Panc1 (cell line): ENCODE measurements at regions not wholly inside any gene's neighbourhood (a gene's known extent, or its start where the extent isn't known, plus 50 kb on each side); places are given as distances from the start of the nearest gene placed in this dataset.

ENCODE experiments used
- ATAC-seq: fragments of 200-7000 bp; cut with Tn5 transposase; 2 replicates; pipeline ENCODE4 v1.9.1; 2020; ENCODE audit warnings: mild to moderate bottlenecking, moderate library complexity
- BruUV-seq: library from RNA; stranded (reverse); fragments of 400-500 nt; replicated peaks from 2 replicates; lab custom pipeline; 2021; lab: Mats Ljungman, UMichigan
- CTCF ChIA-PET: fragments of 300-600 bp; sonication (Branson Sonifier 250); formaldehyde crosslinking; loops from one replicate; lab custom pipeline; 2022; ENCODE audit warnings: antibody characterized with exemption; lab: Charles Lee
- POLR2A ChIA-PET: fragments of 300-600 bp; sonication (Branson Sonifier 250); formaldehyde crosslinking; loops from one replicate; lab custom pipeline; 2022; ENCODE audit warnings: antibody characterized with exemption; lab: Charles Lee
- DNase-seq: peaks from one replicate; pipeline ENCODE4 v3.0.0-alpha.2; 2010; ENCODE audit warnings: low read depth, low spot score
- H3K27ac ChIP-seq: 2 replicates; pipeline ENCODE4 v1.5.1; 2011; ENCODE audit warnings: mild to moderate bottlenecking, low read length, inconsistent platforms
- H3K27me3 ChIP-seq: fragments of 200-500 bp; sonication (Bioruptor generic); 2 replicates; pipeline ENCODE4 v1.6.0; 2014; ENCODE audit warnings: low read length, inconsistent platforms; ENCODE audit not compliant: control insufficient read depth, insufficient read depth
- H3K36me3 ChIP-seq: fragments of 200-500 bp; sonication (Bioruptor generic); 2 replicates; pipeline ENCODE4 v1.5.1; 2014; ENCODE audit warnings: inconsistent platforms, mild to moderate bottlenecking, low read length, moderate library complexity; ENCODE audit not compliant: control insufficient read depth, insufficient read depth
- H3K4me1 ChIP-seq: 2 replicates; pipeline ENCODE4 v1.5.1; 2011; ENCODE audit warnings: inconsistent platforms, mild to moderate bottlenecking, low read length, moderate library complexity; ENCODE audit not compliant: control insufficient read depth, insufficient read depth
- H3K4me3 ChIP-seq, 2 experiments: 2 replicates each; pipeline ENCODE4 v1.5.1; 2011 to 2012; ENCODE audit warnings: low read depth in 2 of 2, low read length in 2 of 2, mild to moderate bottlenecking in 2 of 2, inconsistent platforms in 1 of 2, moderate library complexity in 1 of 2
- H3K9me3 ChIP-seq: fragments of 200-500 bp; sonication (Bioruptor generic); 2 replicates; pipeline ENCODE4 v1.5.1; 2014; ENCODE audit warnings: low read depth, mild to moderate bottlenecking, inconsistent platforms, low read length, moderate library complexity; ENCODE audit not compliant: control insufficient read depth, insufficient read depth
- POLR2AphosphoS5 ChIP-seq: IDR thresholded peaks from 2 replicates; pipeline ENCODE4 v1.6.1; 2012; ENCODE audit warnings: mild to moderate bottlenecking, low read depth, low read length, moderate library complexity
- SIN3A ChIP-seq: IDR thresholded peaks from 2 replicates; pipeline ENCODE4 v1.6.1; 2012; ENCODE audit warnings: low read depth, mild to moderate bottlenecking, low read length, moderate library complexity, borderline replicate concordance; ENCODE audit not compliant: insufficient read depth
- TCF7L2 ChIP-seq: IDR thresholded peaks from 2 replicates; pipeline ENCODE4 v1.6.1; 2011; ENCODE audit warnings: mild to moderate bottlenecking, low read depth, low read length, inconsistent platforms
- in situ Hi-C: cut with HindIII; loops from 2 replicates; pipeline ENCODE4 v1.10.0; 2016; ENCODE audit warnings: low sequenced_read_pairs, low pct_unique_long_range_greater_than_20kb
- intact Hi-C: fragments of 100-400 bp; cut with micrococcal nuclease; formaldehyde crosslinking; loops from one replicate; pipeline ENCODE4 v1.10.0; 2022; ENCODE audit not compliant: unreplicated experiment
- TF ChIP-seq, protein P1 (sequence below), 2 experiments: IDR thresholded peaks; 2 replicates each; pipeline ENCODE4 v1.6.1; 2011 to 2012; ENCODE audit warnings: low read depth in 2 of 2, control low read depth in 1 of 2, low read length in 1 of 2, mild to moderate bottlenecking in 1 of 2, moderate library complexity in 1 of 2; ENCODE audit not compliant: insufficient read depth in 1 of 2
- TF ChIP-seq, protein P2 (sequence below): fragments of 450-650 bp; IDR thresholded peaks from 2 replicates; pipeline ENCODE4 v1.5.1; 2017; ENCODE audit warnings: mild to moderate bottlenecking

DNA sequence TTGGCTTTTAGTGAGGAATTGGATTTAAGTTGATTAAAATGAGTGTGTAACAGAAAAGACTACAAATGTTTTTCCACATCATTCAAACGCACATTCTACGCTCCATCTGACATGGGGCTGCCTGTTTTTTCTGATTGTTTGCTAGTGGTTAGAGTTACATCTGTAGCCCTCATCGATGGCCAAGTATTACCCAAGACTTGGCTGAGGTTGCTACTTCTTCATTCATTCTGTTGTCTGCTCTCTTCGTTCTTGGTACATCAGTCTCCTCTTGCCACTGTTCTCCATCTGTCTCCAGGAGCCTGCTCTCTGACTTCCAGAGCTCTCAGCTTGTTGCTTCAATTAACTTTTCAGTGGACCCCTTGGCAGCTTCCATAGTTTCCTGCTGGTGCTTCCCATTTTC, 1844.6 kb upstream of the TENM3 start:
- in situ Hi-C loops: no loop called here
- ChIA-PET POLR2A (no interaction called here), CTCF (no interaction called here)
- H3K9me3 ChIP-seq: no peaks in the 10 kb centered on the region
- DNase-seq: no peak
- H3K27ac ChIP-seq: no peak overlapping the region
- TF ChIP-seq, protein P1, sequence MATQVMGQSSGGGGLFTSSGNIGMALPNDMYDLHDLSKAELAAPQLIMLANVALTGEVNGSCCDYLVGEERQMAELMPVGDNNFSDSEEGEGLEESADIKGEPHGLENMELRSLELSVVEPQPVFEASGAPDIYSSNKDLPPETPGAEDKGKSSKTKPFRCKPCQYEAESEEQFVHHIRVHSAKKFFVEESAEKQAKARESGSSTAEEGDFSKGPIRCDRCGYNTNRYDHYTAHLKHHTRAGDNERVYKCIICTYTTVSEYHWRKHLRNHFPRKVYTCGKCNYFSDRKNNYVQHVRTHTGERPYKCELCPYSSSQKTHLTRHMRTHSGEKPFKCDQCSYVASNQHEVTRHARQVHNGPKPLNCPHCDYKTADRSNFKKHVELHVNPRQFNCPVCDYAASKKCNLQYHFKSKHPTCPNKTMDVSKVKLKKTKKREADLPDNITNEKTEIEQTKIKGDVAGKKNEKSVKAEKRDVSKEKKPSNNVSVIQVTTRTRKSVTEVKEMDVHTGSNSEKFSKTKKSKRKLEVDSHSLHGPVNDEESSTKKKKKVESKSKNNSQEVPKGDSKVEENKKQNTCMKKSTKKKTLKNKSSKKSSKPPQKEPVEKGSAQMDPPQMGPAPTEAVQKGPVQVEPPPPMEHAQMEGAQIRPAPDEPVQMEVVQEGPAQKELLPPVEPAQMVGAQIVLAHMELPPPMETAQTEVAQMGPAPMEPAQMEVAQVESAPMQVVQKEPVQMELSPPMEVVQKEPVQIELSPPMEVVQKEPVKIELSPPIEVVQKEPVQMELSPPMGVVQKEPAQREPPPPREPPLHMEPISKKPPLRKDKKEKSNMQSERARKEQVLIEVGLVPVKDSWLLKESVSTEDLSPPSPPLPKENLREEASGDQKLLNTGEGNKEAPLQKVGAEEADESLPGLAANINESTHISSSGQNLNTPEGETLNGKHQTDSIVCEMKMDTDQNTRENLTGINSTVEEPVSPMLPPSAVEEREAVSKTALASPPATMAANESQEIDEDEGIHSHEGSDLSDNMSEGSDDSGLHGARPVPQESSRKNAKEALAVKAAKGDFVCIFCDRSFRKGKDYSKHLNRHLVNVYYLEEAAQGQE (IDR thresholded peaks at IDR 0.05; ENCODE audit: insufficient read depth in 1 of 2, low read depth in 2 of 2, low read length in 1 of 2): no peak
- TF ChIP-seq TCF7L2: no peak
- TF ChIP-seq, protein P2, sequence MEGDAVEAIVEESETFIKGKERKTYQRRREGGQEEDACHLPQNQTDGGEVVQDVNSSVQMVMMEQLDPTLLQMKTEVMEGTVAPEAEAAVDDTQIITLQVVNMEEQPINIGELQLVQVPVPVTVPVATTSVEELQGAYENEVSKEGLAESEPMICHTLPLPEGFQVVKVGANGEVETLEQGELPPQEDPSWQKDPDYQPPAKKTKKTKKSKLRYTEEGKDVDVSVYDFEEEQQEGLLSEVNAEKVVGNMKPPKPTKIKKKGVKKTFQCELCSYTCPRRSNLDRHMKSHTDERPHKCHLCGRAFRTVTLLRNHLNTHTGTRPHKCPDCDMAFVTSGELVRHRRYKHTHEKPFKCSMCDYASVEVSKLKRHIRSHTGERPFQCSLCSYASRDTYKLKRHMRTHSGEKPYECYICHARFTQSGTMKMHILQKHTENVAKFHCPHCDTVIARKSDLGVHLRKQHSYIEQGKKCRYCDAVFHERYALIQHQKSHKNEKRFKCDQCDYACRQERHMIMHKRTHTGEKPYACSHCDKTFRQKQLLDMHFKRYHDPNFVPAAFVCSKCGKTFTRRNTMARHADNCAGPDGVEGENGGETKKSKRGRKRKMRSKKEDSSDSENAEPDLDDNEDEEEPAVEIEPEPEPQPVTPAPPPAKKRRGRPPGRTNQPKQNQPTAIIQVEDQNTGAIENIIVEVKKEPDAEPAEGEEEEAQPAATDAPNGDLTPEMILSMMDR: no peak
- no peak for TF ChIP-seq POLR2AphosphoS5
- no TSS peak for BruUV-seq
- no peaks in the 10 kb centered on the region for H3K27me3 ChIP-seq
- no peaks in the 10 kb centered on the region for H3K4me1 ChIP-seq
- H3K4me3 ChIP-seq: no peak overlapping the region
- intact Hi-C loops: no loop called here
- H3K36me3 ChIP-seq: no peaks in the 10 kb centered on the region
- no peak for ATAC-seq

DNA sequence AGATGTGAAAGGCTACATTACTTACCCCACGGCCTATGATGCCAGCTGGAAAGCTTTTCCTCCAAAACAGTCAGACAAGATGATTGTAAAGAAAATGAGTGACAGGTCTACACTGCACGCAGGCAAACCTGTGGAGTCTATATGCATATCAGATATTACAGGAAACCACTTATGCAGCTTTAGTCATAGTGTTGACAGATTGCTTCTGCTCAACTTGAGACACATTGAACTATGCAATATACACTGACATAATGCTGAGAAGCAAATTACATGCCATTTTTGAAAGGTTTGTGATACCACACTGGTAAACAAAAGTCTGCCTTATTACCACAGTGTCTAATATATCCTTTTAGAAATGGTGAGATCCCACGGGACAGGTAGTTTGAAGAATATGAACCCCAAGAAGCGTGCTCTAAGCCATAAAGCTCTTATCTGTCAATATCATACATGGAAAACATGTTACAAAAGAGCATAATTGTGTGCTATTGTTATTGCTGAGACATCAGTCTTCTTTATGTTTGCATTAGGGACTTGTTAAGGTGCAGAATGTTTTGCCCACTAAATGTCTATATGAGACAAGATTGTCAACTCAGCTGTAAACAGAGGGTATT, 1835.8 kb upstream of the TENM3 start:
- POLR2A ChIA-PET: no interaction called here
- in situ Hi-C loops (no loop called here), intact Hi-C loops (no loop called here)
- TF ChIP-seq, protein P1 (IDR thresholded peaks at IDR 0.05; ENCODE audit: insufficient read depth in 1 of 2, low read depth in 2 of 2, low read length in 1 of 2): no peak
- TF ChIP-seq SIN3A: no peak
- no peak for TF ChIP-seq TCF7L2
- TF ChIP-seq, protein P2: no peak
- no peak for TF ChIP-seq POLR2AphosphoS5
- Histone ChIP-seq H3K4me3 (no peak overlapping the region), H3K4me1 (no peaks in the 10 kb centered on the region), H3K9me3 (no peaks in the 10 kb centered on the region), H3K36me3 (no peaks in the 10 kb centered on the region), H3K27ac (no peak overlapping the region), H3K27me3 (no peaks in the 10 kb centered on the region)
- no TSS peak for BruUV-seq
- DNase-seq (no peak), ATAC-seq (no peak)
- CTCF ChIA-PET: no interaction called here
